AG04450 (cell line): ENCODE measurements at regions not wholly inside any gene's neighbourhood (a gene's known extent, or its start where the extent isn't known, plus 50 kb on each side); places are given as distances from the start of the nearest gene placed in this dataset.
"Not testable (repeated sequence)": the region's sequence is repeated elsewhere in the genome, so short reads cannot be mapped to it uniquely, and the experiment has no call there.

Experiments
- CTCF ChIA-PET: fragments of 300-600, 350-600 bp; formaldehyde crosslinking; extraction: SDS; loops from one replicate; lab custom pipeline; 2022; ENCODE audit warnings: antibody characterized with exemption, inconsistent platforms; lab: Charles Lee
- POLR2A ChIA-PET: fragments of 350-600 bp; formaldehyde crosslinking; extraction: SDS; loops from one replicate; lab custom pipeline; 2021; ENCODE audit warnings: antibody characterized with exemption, inconsistent platforms; lab: Yijun Ruan, JAX
- DNase-seq: peaks from one replicate; pipeline ENCODE4 v3.0.0-alpha.2; 2011; ENCODE audit warnings: low read depth, low spot score
- H3K27ac ChIP-seq: one replicate; pipeline ENCODE4 v1.5.1; 2012; ENCODE audit warnings: low read depth, low read length, control low read depth
- H3K27me3 ChIP-seq: one replicate; pipeline ENCODE4 v1.6.0; 2012; ENCODE audit warnings: low read length; ENCODE audit not compliant: control insufficient read depth, insufficient read depth
- H3K4me3 ChIP-seq: 2 replicates; pipeline ENCODE4 v1.5.1; 2011; ENCODE audit warnings: mild to moderate bottlenecking, low read depth, low read length, control low read depth
- H3K9me3 ChIP-seq: 2 replicates; pipeline ENCODE4 v1.5.1; 2012; ENCODE audit warnings: low read length; ENCODE audit not compliant: control insufficient read depth, insufficient read depth
- CTCF ChIP-seq: IDR thresholded peaks from 2 replicates; pipeline ENCODE4 v1.5.1; 2011; ENCODE audit warnings: low read depth, low read length, control low read depth, inconsistent platforms

GRCh38 chr16:65313936-65314626 lies 192.2 kb upstream of the CDH11 start:
- TF ChIP-seq CTCF = no peak
- no peak overlapping the region for H3K4me3 ChIP-seq
- POLR2A ChIA-PET = no interaction called here
- no peak for DNase-seq
- no peak overlapping the region for H3K27ac ChIP-seq
- CTCF ChIA-PET = no interaction called here
- H3K27me3 ChIP-seq = no peaks in the 10 kb centered on the region
- peaks cover 5% of the 10 kb centered on the region; the same call in 1 of the 2 replicates for H3K9me3 ChIP-seq

- no peak for DNase-seq
- Histone ChIP-seq H3K27ac (no peak overlapping the region), H3K27me3 (no peaks in the 10 kb centered on the region), H3K4me3 (no peak overlapping the region), H3K9me3 (peaks cover 5% of the 10 kb centered on the region; the same call in 1 of the 2 replicates)
- ChIA-PET POLR2A (interaction anchor here (0.5 kb wide), 1 partner anchor 190 kb away, joined by 3 read pairs; no protein-coding TSS in a partner anchor), CTCF (no interaction called here)
- no peak for TF ChIP-seq CTCF
These were observed 190.9 kb upstream of the CDH11 start for GRCh38 chr16:65312795-65313194.

GRCh38 chr16:65312071-65312470 lies 190.2 kb upstream of the CDH11 start:
- Histone ChIP-seq H3K9me3 (peaks cover 5% of the 10 kb centered on the region; the same call in 1 of the 2 replicates), H3K27ac (no peak overlapping the region), H3K27me3 (no peaks in the 10 kb centered on the region), H3K4me3 (no peak overlapping the region)
- ChIA-PET CTCF (no interaction called here), POLR2A (no interaction called here)
- TF ChIP-seq CTCF = no peak
- DNase-seq = no peak

GRCh38 chr16:65310491-65310890 lies 188.6 kb upstream of the CDH11 start:
- POLR2A ChIA-PET, DNase-seq, H3K4me3 ChIP-seq, H3K27ac ChIP-seq, CTCF ChIA-PET, H3K27me3 ChIP-seq, H3K9me3 ChIP-seq: not testable (repeated sequence)

GRCh38 chr16:65309354-65309753 lies 187.5 kb upstream of the CDH11 start:
- no peak for DNase-seq
- CTCF ChIA-PET = no interaction called here
- Histone ChIP-seq H3K9me3 (no peaks in the 10 kb centered on the region), H3K4me3 (no peak overlapping the region), H3K27ac (no peak overlapping the region), H3K27me3 (no peaks in the 10 kb centered on the region)
- POLR2A ChIA-PET = no interaction called here
- TF ChIP-seq CTCF = no peak
